GM12864 (cell line): ENCODE measurements at regions not wholly inside any gene's neighbourhood (a gene's known extent, or its start where the extent isn't known, plus 50 kb on each side); places are given as distances from the start of the nearest gene placed in this dataset.

ENCODE experiments used
- DNase-seq: peaks from one replicate; pipeline ENCODE4 v3.0.0-alpha.2; 2011; ENCODE audit warnings: low read depth
- H3K4me3 ChIP-seq: 2 replicates; pipeline ENCODE4 v1.5.1; 2011; ENCODE audit warnings: mild to moderate bottlenecking, low read depth, low read length, control low read depth
- CTCF ChIP-seq: IDR thresholded peaks from 2 replicates; pipeline ENCODE4 v1.5.1; 2011; ENCODE audit warnings: low read depth, mild to moderate bottlenecking, moderate library complexity, low read length, control low read depth, inconsistent platforms; ENCODE audit errors: missing control alignments

DNA sequence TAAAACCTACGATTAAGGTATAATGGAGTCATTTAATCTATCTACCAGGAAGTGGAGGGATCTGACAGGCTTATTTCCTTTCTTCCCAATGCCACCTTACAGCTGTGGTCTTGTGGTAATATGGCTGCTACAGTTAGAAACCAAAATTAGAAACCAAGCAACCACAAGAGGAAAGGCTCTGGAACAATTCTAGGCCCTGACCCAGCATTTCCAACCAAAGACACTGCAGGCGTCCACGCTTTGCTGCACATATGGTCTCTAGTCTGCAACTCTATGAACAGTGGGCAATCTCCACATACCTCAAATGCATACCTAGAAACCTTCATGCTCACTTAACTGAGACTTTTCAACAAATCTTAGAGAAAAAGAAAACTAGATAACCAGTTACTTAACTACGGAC, 339.1 kb downstream of the NFIB start:
- no peak overlapping the region for H3K4me3 ChIP-seq
- DNase-seq, result no peak
- TF ChIP-seq CTCF, result no peak

DNA sequence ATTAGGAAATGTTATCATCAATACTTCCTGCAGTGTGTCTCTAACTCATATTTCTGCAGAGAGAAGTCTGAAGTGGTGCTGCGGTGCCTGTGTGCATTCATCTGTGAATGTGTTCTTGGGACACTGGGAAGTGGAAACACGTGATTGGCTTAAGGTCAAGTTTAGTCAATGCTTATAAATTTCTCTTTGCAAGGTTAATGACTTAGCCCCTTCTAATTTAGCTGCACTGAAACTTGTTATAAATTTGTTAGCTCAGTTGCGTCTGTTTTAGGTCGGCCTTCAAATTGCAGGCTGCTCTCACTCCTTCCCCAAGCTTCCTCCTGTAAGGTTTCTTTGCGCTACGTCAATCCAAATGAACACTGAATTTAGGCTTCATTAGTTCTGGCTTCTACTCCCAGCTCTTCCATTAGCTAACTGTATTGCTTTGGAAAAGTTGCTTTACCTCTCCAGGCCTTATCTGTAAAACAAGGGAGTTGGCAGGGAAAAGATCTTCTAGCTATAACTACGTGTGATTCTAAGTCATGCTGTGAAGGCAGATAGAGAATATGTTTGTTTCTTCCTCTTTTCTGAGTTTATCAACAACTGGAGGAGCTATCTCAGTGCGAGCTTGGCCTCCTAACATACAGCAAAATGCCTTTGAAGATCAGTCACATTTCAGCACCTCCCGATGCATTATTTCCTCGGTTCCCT, 341.8 kb downstream of the NFIB start:
- no peak overlapping the region for H3K4me3 ChIP-seq
- DNase-seq, result no peak
- no peak for TF ChIP-seq CTCF

- TF ChIP-seq CTCF, result no peak
- no peak for DNase-seq
- H3K4me3 ChIP-seq, result no peak overlapping the region
Measured at GRCh38 chr9:13971415-13971814, 342.5 kb downstream of the NFIB start.

DNA sequence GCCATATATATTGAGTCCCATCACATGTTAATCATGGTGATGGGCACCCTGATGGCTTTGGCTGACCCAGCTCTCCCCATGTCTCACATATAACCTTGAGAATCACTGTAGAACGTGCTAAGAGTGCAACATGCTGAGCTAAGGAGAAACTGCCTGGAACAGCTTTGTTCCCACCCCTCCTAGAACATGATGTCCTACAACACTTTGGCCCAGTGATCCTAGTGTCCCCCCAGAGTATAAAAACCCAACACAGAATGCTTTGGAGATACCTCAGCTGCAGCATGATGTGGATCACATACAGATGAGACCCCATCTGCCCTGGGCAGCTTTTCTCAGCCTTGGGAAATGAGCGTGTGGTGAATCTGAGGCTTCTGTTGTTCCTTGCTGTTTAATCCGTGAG, 343.5 kb downstream of the NFIB start:
- H3K4me3 ChIP-seq, result no peak overlapping the region
- TF ChIP-seq CTCF, result no peak
- no peak for DNase-seq

GRCh38 chr9:13970018-13970417, 343.9 kb downstream of the NFIB start:
- DNase-seq, result no peak
- TF ChIP-seq CTCF, result no peak
- H3K4me3 ChIP-seq, result no peak overlapping the region

DNA sequence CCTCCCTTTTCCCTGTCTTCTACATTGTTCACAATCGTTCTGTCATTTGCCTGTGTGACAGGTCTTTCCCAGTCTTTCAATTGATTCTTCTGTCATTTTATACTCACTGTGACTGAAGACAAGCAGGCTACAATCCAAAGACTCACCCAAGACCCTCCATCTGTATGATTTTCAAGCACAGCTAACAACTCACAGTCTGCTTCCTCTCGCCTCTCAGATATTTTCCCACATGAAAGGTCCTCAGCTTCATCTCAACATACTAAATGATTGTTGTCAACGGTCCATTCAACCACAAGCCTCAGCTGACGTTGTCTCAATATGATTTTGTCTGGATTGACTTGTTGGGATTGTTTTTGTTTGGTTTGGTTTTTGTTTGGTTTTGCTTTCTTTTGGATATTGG, 346.5 kb downstream of the NFIB start:
- DNase-seq, result no peak
- H3K4me3 ChIP-seq, result no peak overlapping the region
- no peak for TF ChIP-seq CTCF

DNA sequence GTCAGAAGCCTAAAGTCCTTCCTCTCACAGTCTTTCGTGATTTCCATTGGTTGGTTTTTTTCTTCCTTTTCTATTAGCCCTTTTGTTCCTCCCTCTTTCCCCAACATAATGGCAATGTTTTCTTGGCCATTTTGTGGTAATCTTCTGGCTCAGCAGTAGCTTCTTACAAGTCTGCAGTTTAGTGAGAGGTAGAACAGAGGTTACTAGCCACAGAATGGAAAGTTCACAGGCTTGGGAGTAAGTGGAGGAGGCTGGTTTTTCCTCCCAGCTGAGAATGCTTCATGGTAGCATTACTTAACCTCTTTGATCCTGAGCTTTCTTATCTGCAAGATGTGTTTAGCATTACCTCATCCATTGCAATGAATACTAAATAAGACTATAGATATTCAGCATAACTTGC, 346.9 kb downstream of the NFIB start:
- H3K4me3 ChIP-seq, result no peak overlapping the region
- no peak for DNase-seq
- TF ChIP-seq CTCF, result no peak
